ENCODE measurements at regions not wholly inside any gene's neighbourhood (a gene's known extent, or its start where the extent isn't known, plus 50 kb on each side); places are given as distances from the start of the nearest gene placed in this dataset.
"Not testable (repeated sequence)": the region's sequence is repeated elsewhere in the genome, so short reads cannot be mapped to it uniquely, and the experiment has no call there.

GRCh38 chr5:120817044-120817985 lies 353.2 kb downstream of the PRR16 start:
- DNase-seq = no peak

- DNase-seq = no peak
These were observed 354.0 kb downstream of the PRR16 start for GRCh38 chr5:120818128-120818527.

- peak; percentile 28 for DNase-seq
These were observed 359.2 kb downstream of the PRR16 start for GRCh38 chr5:120823328-120823727.

- not testable (repeated sequence) for DNase-seq
These were observed 367.5 kb downstream of the PRR16 start for GRCh38 chr5:120831646-120832045.

GRCh38 chr5:120841830-120842229 lies 377.7 kb downstream of the PRR16 start:
- no peak for DNase-seq

- no peak for DNase-seq
These were observed 379.4 kb downstream of the PRR16 start for GRCh38 chr5:120843390-120843980.

- DNase-seq = peak; percentile 31
These were observed 384.8 kb downstream of the PRR16 start for GRCh38 chr5:120848883-120849282.

- DNase-seq = no peak
These were observed 388.2 kb downstream of the PRR16 start for GRCh38 chr5:120852222-120852860.

GRCh38 chr5:120866997-120867396 lies 402.9 kb downstream of the PRR16 start:
- no peak for DNase-seq

- DNase-seq = no peak
These were observed 405.7 kb downstream of the PRR16 start for GRCh38 chr5:120869831-120870230.

- no peak for DNase-seq
These were observed 408.2 kb downstream of the PRR16 start for GRCh38 chr5:120872297-120872696.

GRCh38 chr5:120873083-120873482 lies 409.0 kb downstream of the PRR16 start:
- DNase-seq = no peak

GRCh38 chr5:120874081-120874862 lies 410.2 kb downstream of the PRR16 start:
- DNase-seq = no peak

- DNase-seq = no peak
These were observed 418.1 kb downstream of the PRR16 start for GRCh38 chr5:120882038-120882775.

GRCh38 chr5:120886351-120886860 lies 422.3 kb downstream of the PRR16 start:
- DNase-seq = no peak

GRCh38 chr5:120895660-120896059 lies 431.6 kb downstream of the PRR16 start:
- DNase-seq = no peak

GRCh38 chr5:120901199-120901598 lies 437.1 kb downstream of the PRR16 start:
- peak; percentile 40 for DNase-seq

- DNase-seq = no peak
These were observed 443.9 kb downstream of the PRR16 start for GRCh38 chr5:120907953-120908352.

GRCh38 chr5:120910629-120911028 lies 446.5 kb downstream of the PRR16 start:
- no peak for DNase-seq

- no peak for DNase-seq
These were observed 449.3 kb downstream of the PRR16 start for GRCh38 chr5:120913396-120913795.

GRCh38 chr5:120917214-120917758 lies 453.2 kb downstream of the PRR16 start:
- DNase-seq = no peak

- DNase-seq = peak; percentile 1
These were observed 454.9 kb downstream of the PRR16 start for GRCh38 chr5:120919017-120919416.
